ENCODE measurements at regions not wholly inside any gene's neighbourhood (a gene's known extent, or its start where the extent isn't known, plus 50 kb on each side); places are given as distances from the start of the nearest gene placed in this dataset.

DNA sequence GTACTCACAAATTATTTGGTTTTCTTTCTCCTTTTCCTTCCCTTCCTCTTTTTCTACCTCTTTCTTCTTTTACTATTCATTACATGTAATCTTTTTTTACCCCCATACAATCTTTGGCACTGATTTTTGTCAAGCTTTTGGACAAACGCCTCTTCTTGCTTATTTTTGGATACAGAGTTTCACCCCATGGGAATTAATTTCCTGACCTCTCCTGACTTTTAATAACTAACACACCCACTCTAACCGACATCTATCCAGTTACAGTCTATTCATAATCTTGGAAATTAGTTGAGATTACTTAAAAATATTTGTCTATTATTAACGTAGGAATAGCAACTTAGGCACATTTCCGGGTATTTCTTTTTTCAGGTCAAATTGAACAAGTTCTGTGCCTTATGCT lies 101.2 kb downstream of the HDGFL1 start:
- TF ChIP-seq GATA2 (IDR thresholded peaks at IDR 0.05; ENCODE audit: low read depth, low read length), result no peak
- TF ChIP-seq GATA3 (IDR thresholded peaks at IDR 0.05; ENCODE audit: low read depth, low read length), result no peak
